UCSD-AML1 (cell line): ENCODE measurements at regions not wholly inside any gene's neighbourhood (a gene's known extent, or its start where the extent isn't known, plus 50 kb on each side); places are given as distances from the start of the nearest gene placed in this dataset.

Experiments used
- DNase-seq: peaks from one replicate; lab custom pipeline; 2025; ENCODE audit not compliant: unreplicated experiment; lab: John Stamatoyannopoulos, UW

GRCh38 chr14:55929136-55929535 lies 189.1 kb upstream of the PELI2 start:
- no peak for DNase-seq

- no peak for DNase-seq
Measured at GRCh38 chr14:55930016-55930784, 188.0 kb upstream of the PELI2 start.

GRCh38 chr14:55936691-55937090 lies 181.5 kb upstream of the PELI2 start:
- DNase-seq, result no peak

- no peak for DNase-seq
Measured at GRCh38 chr14:55938249-55938791, 179.9 kb upstream of the PELI2 start.

- no peak for DNase-seq
Measured at GRCh38 chr14:55942076-55942654, 176.0 kb upstream of the PELI2 start.

GRCh38 chr14:55942826-55943225 lies 175.4 kb upstream of the PELI2 start:
- no peak for DNase-seq

- no peak for DNase-seq
Measured at GRCh38 chr14:55944757-55945156, 173.5 kb upstream of the PELI2 start.

- DNase-seq, result no peak
Measured at GRCh38 chr14:55946231-55946630, 172.0 kb upstream of the PELI2 start.

- DNase-seq, result no peak
Measured at GRCh38 chr14:55948399-55948798, 169.8 kb upstream of the PELI2 start.

GRCh38 chr14:55949708-55950107 lies 168.5 kb upstream of the PELI2 start:
- no peak for DNase-seq

- DNase-seq, result no peak
Measured at GRCh38 chr14:55950135-55950534, 168.1 kb upstream of the PELI2 start.

GRCh38 chr14:55951341-55952206 lies 166.6 kb upstream of the PELI2 start:
- DNase-seq, result no peak

- DNase-seq, result no peak
Measured at GRCh38 chr14:55954108-55954507, 164.1 kb upstream of the PELI2 start.

- no peak for DNase-seq
Measured at GRCh38 chr14:55955175-55955574, 163.0 kb upstream of the PELI2 start.

GRCh38 chr14:55957950-55958349 lies 160.3 kb upstream of the PELI2 start:
- DNase-seq, result no peak

GRCh38 chr14:55963295-55963694 lies 154.9 kb upstream of the PELI2 start:
- no peak for DNase-seq

GRCh38 chr14:55964091-55964490 lies 154.1 kb upstream of the PELI2 start:
- DNase-seq, result no peak

GRCh38 chr14:55964821-55965220 lies 153.4 kb upstream of the PELI2 start:
- DNase-seq, result no peak

GRCh38 chr14:55965851-55966250 lies 152.4 kb upstream of the PELI2 start:
- DNase-seq, result no peak

GRCh38 chr14:55968741-55969140 lies 149.5 kb upstream of the PELI2 start:
- no peak for DNase-seq

GRCh38 chr14:55973285-55973800 lies 144.9 kb upstream of the PELI2 start:
- no peak for DNase-seq
